ENCODE measurements at regions not wholly inside any gene's neighbourhood (a gene's known extent, or its start where the extent isn't known, plus 50 kb on each side); places are given as distances from the start of the nearest gene placed in this dataset.

DNA sequence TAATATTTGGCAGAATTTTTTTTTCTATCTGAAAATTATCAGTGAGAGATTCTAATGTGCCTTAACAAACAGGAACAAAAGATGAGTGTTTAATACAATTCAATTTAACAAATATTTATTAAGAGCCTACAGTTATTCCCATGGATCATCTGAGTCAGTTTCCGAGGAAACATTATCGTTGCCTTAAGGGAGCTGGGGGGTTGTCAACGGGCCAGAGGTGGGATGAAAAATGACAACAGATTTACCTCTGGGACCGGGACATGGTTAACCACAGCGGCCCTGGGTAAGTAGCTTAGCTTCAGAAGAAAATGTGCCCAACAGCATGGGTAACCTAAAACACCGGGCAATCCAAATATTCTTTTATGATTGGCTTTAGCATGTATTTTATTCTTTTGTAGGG, 113.6 kb downstream of the DAD1 start:
- TF ChIP-seq POLR2AphosphoS5 (IDR thresholded peaks at IDR 0.05): no peak
- no peak for TF ChIP-seq CTCF (IDR thresholded peaks at IDR 0.05)
- TF ChIP-seq POLR2A (IDR thresholded peaks at IDR 0.05): no peak
- TF ChIP-seq EP300 (IDR thresholded peaks at IDR 0.05; ENCODE audit: low read depth): no peak
